Right hindlimb (tissue), 1 donor: ENCODE measurements at regions not wholly inside any gene's neighbourhood (a gene's known extent, or its start where the extent isn't known, plus 50 kb on each side); places are given as distances from the start of the nearest gene placed in this dataset.
A peak's percentile ranks its signal among the peaks of the same experiment; 100 is the strongest.

Source experiments
- DNase-seq: peaks from one replicate; pipeline ENCODE4 v3.0.0-alpha.2; 2018

DNA sequence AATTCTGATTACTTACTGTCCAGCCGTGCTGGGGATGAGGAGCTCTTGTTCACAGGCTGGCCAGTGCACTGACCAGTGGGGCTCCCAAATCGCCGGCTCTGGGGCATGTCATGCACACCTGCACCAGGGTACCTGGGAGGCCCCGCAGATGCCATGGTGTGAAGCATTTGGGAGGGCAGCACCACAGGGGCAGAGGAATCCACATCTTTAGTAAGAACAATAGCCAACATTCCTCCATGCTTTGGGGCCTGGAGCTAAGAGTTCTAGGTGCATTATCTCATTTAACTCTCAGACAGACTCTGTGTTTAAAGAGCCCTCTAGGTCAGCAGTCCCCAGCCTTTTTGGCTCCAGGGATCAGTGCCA lies 104.2 kb downstream of the ACKR3 start:
- no peak for DNase-seq

DNA sequence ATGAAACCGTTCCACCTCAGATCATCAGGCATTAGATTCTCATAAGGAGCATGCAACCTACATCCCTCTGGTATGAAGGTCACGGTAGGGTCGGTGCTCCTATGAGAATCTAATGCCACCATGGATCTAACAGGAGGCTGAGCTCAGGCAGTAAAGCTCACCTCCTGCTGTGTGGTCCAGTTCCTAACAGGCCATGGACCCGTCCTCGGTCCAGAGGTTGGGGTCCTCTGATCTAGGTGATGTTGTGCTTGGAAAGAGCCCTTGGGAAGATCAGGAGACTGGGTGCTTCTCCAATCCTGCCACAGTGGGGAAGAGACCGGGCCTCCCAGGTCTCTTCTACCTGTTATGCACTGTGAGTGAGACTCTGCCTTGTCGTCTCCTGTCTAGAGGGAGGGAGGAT lies 104.6 kb downstream of the ACKR3 start:
- no peak for DNase-seq

DNA sequence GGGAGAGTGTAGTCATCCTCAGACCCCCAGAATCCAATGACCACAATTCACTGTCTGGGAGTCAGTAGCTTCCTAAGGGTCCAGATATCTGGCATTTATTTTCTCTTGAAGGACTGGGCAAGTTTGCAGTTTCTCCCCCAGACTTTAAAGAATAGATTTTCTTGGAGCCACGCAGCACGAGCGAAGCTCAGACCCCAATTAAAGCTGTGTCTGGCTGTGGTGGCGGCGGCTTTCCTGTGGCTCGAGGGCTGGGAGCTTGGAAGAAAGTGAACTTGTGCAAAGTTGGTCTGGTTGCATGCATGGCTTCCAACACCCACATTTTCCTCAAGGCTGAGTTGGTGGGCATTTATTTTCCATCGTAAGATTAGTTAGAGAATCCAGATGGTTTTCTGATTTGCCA lies 105.0 kb downstream of the ACKR3 start:
- DNase-seq, result peak; percentile 40

DNA sequence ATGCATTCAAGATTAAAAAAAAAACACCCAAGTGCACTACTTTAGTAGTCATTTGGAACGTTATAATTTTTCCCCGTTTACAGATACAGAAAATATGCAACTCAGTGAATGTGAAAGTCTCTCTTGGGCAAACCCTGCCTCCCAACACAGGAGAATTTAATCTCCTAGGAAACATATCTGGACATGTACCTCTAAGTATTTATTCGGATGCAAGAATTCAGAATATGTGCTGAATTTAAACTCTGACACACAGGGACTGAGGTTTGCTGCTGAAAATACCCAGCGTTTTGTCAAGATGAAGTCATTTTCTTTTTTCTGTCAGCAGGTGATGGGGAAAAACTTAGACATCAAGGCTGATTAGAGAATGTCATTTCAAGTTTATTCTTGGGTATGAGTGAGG lies 105.4 kb downstream of the ACKR3 start:
- DNase-seq, result no peak

DNA sequence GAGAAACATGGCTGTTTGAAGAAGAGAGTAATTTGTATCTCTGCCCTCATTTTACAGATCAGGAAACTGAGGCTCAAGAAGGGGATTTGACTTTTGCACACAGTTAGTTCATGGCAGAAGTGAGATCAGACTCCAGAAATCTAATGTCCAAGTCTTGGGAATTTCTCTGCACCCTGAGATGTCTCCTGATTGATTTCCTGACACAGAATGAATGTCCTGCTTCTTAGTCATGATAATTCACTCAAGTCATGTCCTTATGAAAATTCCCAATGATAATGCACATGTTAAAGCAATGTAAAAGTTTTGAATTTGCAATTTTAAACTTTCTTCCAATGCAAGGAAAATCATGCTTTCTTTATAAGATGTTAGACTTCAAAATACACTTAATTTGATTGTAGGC lies 105.9 kb downstream of the ACKR3 start:
- no peak for DNase-seq

DNA sequence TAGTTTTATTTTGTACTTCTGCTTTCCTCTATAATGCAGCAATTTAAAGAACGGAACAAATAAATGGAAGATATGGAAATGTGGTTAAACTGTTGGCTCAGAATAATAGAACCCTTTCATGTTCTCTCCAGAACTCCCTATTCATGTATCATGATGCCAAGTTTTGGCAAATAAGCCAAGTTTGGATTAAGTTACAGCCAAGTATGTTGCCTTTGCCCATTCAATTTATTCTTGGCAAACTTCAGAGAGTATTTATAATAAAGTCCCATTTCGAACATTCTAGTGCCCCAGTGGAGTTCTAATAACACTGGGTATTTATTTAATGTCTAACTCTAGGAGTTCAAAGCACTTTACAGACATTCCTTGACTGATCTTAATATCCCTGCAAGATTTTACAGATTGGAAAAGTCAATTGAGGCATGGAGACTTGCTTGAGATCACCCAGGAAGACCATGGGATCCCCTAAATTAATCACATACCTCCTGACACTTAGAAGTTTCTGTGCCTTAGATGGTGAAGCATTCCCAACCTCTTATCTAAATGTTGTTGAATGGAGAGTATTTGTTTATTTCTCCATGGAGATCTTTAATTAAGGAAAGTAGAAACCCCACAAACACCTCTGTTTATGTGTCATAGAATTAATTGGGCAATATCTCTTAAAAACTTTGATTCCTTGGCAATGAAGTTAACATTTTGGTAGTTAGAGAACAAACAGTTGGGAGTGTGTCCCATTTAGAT lies 106.7 kb downstream of the ACKR3 start:
- no peak for DNase-seq

DNA sequence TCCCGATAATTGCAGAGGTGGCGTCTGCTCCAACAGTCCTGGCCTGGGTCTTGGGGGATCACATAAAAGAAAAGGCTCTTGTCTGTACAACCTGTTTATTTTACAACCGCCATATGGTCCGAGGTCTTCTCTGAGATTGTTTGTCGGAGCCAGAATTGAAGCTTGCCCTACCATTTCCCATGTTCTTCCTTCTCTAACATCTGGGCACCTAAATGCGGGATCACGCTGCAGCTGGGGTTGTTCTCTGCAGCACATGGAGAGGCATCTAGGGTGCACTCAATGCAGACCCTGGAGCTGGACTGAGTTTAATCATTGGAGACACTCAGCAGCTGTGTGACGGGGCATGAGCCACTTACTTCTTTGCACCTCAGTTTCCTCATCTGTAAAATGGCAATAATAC lies 107.7 kb downstream of the ACKR3 start:
- DNase-seq, result no peak

DNA sequence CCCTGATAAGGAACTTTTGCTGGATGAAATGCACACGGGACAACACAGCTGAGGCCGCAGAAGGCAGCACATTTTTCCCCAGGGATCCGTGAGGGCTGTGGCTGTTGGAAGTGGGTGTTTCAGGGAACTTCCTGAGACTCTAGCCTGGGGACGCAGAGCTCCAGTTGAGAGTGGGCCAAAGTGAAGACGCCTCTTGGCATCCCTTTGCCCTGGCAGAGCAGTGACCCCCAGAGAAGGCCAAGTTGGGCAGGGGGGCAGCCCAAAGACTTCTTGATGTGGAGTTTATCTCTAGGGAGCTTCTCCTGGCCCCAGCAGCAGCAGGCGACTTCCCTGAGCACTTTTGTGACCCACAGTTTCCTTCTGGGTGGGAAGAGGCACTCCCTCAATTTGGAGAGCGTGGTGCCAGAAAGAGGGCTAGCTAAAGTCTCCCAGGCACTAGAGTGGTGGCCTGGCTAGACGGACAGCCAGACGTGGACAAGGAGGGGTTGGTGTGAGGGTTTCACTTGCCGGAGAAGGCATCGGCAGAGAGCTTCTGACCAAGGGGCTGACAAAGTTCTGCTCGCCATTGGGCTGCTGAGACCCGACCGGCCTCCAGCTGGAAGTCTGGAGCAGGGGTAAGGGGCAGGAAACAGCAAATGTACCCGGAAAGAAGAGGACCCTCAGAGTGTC lies 108.8 kb downstream of the ACKR3 start:
- DNase-seq, result no peak

DNA sequence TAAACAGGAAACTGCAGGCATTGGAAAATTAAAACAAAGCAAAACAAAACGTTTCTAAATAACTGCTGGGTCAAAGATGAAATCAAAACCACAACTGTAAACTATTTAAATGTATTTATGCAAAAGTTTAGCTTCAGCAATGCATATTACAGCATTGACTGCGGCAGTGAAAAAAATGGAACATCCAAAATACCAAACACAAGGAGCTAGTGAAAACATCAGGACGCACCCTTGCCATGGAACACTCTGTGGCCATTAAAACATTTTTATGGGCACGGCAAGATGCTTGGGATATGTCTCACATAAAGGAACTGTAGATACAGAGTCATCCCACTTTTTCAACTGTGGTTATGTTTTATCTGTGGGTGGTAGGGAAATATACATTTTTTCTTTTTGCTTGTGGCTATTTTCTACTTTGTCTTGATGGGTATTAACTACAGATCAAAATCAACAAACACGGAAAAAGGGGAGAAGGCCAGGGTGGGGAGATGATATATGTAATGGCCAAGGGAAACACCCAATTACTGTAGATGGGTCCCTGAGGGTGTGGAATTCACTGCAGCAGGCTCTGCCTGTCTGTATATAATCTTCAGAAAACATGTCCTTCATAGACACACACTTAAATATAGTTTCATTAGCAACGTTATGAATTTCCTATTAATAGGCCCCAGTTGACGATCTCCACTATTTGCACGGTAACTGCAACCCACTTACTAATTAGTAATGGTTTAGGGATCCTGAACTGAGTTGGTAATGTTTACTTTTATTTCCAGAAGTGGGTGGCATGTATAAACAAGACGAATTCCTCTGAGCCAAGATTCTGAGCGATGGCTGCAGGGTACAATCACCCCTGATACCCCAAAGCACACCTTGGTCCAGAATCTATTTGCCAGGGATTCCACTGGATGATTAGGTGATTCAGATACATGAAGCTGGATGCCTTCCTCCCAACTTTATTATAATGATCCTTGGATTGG lies 110.5 kb downstream of the ACKR3 start:
- DNase-seq, result no peak

DNA sequence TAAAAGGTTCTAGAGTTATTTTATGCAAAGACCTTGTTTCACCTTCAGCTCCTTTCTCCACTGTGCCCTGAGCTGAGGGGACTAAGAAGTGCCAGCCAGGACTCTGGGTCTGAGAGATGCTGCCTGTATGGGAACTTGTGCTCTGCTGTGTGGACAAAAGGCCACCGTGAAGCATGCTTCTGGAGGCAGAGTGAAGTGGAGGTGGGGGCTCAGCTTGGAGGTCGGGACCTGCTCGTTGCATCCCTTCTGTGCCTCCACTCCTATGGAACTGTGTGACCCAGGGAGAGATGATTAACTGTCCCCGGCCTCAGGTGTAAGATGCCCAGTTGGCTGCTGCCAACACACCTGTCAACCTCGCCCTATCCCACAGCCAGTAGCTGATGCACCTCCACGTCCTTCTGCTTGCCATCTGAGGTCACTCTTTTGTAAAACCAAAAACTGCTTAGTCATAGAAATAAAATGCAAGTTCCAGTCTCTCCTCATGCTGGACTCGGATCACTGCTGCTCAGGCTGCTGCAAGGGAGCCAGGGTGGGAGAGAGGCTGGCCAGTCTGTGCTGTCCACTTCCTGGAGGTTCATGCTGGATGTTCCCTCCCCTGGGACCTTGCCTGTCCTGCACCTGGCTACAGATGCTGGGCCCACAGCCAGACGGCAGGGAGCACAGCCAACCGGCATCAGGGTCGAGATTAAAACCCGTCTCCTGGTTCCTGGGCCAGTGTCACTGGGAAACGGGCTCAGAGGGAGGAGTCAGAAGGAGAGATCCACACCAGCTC lies 113.2 kb downstream of the ACKR3 start:
- DNase-seq, result no peak

DNA sequence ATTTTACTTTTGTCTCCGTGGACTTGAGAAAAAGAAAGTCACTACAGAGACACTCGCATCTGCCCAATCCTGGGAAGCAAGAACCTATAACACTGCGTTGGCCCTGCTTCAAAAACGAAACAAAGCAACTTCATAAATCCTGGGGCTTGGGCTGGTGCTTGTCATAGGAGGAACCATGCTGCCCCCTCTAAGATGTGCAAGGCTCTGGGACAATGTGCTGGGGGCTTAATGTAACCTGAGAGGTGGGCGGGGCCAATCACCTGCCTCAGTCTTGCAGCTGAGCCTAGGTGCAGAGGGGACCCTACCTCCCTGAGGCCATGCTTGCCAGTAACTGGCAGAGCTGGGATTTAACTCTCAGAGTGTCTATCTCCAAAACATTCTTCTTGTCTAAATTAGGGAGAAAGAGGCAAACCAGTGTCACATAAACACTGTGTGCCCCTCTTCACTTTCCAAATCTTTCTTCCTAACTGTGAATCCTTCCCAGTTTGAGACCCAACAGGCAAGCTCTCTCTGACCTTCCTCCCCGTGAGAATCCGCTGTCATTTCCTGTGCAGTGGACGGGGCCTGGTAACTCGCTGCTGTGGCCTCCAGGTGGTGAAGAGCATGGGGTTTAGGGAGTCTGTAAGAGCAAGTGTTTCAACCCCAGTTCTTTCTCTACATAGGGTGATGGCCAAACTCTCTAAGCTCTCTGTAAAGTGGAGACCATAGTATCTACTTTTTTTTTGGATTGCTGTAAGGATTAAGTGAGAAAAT lies 115.1 kb downstream of the ACKR3 start:
- peak; percentile 10 for DNase-seq

DNA sequence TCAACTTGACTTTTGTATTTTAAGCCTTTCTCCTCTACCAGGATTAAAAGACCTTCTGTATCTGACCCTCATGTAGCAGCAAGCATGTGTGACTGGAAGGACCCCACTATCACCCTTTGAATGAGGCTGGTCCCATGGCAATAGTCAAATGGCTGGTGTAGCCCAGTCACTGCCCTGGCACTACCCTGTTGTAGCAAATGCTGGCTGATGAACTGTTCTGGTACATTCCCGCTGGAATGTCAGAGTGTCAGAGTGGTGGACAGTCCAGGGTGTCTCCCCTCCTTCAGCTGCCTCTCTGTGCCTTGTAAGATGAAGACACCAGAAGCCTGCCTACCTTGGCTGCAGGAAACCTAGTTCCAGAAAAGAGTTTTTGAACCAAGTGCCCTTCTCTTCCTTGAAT lies 115.7 kb downstream of the ACKR3 start:
- DNase-seq, result no peak

DNA sequence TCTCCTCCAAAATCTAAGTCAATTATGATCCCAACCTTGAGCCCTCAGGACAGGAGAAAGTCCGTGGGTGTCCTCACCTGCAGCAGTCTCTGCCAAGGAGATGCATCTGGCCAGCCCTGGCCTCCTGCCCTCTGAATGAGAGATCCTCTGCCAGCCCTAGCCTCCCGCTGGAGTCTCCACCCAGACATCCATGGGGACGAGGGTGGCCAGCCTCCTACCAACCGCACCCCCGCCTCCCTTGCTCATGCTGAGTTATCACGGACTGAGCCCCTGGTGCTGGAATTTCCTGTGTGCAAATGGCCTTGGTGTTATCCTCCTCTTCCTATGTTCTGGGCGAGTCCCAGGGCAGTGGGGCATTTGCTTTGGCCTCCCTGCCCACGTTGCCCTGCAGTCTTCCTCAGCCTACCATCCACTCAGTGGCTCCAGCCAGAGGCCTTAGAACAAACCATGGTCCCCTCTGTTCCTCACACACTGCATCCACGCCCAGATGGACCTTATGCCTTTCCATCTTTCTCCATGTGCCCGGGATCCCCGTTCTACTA lies 116.4 kb downstream of the ACKR3 start:
- DNase-seq, result no peak

DNA sequence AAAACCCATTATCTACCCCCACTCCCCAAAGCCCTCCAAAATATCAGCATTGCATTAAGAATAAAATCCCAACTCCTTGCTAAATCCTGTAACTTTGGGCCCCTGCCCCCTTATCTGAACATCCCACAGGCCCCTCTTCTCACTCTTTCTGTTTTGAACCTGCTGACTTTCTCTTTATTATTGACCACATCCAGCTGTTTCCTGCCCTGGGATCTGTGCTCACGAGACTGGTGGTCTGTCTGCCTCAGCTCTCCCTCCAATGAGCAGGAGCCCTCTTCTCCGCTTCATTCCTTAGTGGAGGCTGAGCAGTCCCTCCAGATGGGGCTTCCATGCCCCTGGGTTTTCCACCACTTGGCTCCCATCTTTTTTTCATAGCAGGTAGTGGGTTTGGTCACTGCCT lies 116.9 kb downstream of the ACKR3 start:
- no peak for DNase-seq

DNA sequence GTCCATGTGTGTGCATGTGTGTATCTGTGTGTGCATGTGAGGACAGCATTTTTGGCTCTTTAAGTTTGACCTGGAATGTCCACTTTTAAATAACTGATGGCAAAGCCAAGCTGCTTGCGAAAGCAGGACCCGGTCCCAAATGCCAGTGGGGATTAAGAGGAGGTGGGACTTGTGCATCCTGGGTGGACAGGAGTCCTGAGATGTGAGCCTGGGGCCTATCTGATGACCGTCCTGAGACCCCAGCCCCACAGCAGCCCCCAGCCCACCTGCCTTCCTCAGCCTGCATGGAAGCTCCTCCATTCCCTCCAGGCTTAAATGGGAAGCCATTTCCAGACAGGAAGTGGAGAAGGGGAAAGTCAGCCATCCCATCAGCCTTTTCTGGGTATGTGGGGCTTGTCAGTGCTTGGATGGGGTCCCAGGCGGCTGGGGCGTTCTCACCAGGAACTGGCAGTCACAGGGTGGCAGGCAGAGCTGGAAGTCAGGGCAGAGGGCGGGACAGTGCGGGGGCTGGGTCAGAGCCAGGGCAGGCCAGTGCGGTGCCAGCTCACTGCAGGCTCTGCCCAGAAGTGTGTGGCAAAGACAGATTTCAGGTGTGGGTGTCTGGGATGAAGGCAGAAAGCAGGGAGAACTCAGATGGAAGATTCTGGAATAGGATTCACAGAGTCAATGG lies 117.8 kb downstream of the ACKR3 start:
- DNase-seq, result peak; percentile 46

DNA sequence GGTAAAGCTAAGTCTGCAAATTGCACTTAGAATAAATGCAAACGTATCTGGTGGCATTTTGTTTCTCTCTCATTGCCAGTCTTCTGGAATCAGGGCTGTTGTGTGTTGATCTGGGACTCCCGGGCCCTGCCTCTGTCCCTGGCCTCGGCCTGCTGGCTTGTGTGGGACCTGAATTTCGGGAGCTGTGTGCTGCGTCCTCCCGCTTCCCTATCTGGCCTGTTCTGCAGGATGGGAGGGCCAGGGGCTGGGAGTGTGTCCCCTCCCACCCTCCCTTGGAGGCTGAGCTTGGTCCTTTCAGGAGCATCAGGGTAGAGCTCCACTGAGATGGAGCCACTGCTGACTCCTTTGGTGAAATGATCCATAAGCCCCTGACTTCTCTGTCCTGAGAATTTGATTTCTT lies 118.5 kb downstream of the ACKR3 start:
- DNase-seq, result peak; percentile 15

DNA sequence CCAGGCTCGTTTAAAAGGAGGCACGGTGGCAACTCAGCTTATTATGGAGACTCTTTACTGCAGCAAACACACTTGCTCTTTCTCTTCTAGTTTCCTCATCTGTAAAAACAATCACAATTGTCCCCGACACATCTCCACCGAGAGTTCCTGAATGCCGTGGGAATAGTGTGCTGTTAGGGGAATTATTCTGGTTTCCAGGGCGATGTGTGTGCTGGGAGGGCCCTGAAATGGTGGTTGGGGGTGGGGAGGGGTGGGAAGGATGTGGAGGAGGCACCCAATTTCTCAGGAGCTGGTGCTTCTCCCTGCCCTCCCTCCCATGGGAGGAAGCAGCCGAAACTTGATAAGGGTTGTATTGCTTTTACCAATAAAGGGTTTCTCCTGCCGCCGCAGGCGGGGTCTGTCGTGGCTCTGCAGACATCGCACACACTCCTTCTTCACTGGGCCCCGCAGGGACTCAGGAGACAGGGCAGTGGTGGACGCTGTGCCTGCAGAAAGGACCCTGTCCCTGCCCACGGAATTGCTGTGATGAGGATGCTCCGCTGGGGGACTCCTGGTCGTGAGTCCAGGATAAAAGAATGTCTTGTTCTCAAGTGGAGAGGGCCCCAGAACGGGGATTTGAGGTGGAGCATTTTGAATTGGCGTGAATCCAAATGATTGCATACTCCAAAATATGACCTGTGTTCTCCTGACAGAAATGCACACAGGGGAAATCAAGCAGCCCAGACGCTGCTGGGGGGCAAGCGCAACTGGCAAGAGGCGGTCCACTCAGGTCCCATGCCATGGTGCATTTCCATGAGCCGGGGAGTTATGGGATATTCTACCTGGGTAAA lies 119.2 kb downstream of the ACKR3 start:
- peak; percentile 17 for DNase-seq

DNA sequence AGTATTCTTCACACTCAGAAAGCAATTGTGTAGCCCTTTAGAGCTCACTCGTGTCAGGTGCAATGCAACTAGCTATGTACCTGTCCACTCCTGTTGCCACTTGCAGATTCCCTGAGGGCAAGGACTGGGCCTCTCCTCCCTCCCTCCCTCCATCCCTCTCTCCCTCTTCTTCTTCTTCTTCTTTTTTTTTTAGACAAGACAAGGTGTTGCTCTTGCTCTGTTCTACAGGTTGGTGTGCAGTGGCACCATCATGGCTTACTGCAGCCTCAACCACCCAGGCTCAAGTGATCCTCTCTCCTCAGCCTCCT lies 119.7 kb downstream of the ACKR3 start:
- DNase-seq, result no peak

DNA sequence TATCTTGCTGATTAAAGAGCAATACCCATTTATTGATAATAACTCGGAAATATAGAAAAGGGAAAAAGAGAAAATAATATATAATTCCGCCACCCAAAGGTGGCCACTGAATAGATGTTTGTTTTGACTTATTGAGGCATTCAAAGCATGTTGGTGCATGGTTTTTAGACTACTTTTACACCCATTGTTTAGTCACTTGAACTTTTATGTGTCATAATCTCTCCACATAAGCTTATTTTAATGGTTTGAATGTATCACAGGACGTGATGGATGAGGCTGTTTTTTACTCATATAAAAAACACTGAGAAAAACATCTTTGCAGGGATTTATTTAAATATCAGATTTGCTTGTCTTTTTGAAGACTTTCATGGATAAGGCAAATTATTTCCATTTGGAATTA lies 120.4 kb downstream of the ACKR3 start:
- DNase-seq, result no peak

DNA sequence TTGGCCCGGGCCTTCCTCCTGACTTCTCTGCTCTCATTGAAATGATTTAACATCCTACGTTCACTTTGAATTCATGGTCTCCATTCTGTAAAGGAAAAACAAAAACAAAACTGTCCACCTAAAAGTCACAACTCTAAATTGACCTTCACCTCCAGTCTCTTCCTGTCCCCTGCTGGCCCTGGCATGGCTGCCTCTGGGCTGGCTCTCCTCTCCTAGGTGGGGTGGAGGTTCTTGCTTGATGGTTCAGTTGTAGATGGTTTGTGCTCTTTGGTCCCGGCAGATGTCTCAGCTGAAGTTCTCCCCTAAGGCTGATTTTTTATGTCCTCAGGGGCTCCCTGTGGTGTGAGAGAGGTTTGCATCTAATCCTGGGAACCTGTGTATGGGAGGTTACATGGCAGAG lies 121.1 kb downstream of the ACKR3 start:
- peak; percentile 9 for DNase-seq

DNA sequence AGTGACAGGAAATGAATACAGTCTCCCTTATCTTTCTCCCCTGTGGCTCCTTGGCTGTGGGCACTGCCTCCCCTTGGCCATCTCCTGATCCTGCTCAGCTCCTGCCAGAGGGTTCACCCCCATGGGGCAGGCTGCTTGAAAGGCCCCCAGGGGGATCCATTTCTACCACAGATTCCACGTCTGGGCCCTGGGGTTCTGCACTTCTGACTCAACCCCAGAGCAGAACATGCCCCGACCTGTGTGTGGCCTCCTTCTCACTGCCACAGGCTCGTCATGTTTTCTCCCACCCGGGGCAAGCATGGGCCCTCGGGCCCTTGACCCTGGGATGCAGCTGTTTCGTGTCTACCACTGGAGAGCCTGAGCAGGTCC lies 122.2 kb downstream of the ACKR3 start:
- DNase-seq, result peak; percentile 10
